GM18520 (cell line): ENCODE measurements at regions not wholly inside any gene's neighbourhood (a gene's known extent, or its start where the extent isn't known, plus 50 kb on each side); places are given as distances from the start of the nearest gene placed in this dataset.
"Not testable (repeated sequence)": the region's sequence is repeated elsewhere in the genome, so short reads cannot be mapped to it uniquely, and the experiment has no call there.

Experiments
- ATAC-seq: cut with Tn5 transposase; IDR thresholded peaks from one replicate; pipeline ENCODE4 v1.9.1; 2021; ENCODE audit not compliant: unreplicated experiment

GRCh38 chr2:142504754-142505153, 372.7 kb upstream of the KYNU start:
- no peak for ATAC-seq

GRCh38 chr2:142502402-142502801, 371.6 kb upstream of the LRP1B start:
- no peak for ATAC-seq

- ATAC-seq: no peak
Measured at GRCh38 chr2:142495141-142495540, 364.3 kb upstream of the LRP1B start.

DNA sequence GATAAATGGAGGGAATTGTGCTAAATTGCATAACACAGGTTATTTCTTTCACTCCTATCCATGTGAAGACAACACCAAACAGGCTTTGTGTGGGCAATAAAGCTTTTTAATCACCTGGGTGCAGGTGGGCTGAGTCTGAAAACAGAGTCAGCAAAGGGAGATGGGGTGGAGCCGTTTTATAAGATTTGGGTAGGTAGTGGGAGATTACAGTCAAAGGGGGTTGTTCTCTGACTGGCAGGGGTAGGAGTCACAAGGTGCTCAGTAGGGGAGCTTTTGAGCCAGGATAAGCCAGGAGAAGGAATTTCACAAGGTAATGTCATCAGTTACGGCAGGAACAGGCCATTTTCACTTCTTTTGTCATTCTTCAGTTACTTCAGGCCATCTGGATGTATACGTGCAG, 358.8 kb upstream of the LRP1B start:
- ATAC-seq: not testable (repeated sequence)

DNA sequence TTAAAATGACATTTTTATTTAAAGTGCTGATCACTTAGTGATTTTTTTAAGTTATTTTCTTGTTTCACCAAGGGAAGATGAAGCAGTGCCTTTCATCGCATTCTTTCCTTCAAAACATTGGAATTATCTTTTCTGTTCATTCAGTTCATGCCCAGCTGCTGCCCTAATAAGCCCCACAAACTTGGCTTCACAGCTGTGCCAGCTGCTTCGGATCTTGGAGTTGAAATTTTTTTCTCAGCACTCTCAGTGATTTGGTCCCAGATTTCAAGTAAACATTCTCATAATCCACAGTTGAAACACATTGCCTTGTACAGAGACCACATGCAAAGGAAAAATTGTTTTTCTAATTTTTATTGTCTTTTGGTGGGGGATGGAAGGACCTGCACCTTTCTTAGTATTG, 353.3 kb upstream of the LRP1B start:
- no peak for ATAC-seq

GRCh38 chr2:142483653-142484052, 352.8 kb upstream of the LRP1B start:
- no peak for ATAC-seq

GRCh38 chr2:142478206-142478605, 347.4 kb upstream of the LRP1B start:
- no peak for ATAC-seq

GRCh38 chr2:142472382-142472781, 341.6 kb upstream of the LRP1B start:
- ATAC-seq: no peak

DNA sequence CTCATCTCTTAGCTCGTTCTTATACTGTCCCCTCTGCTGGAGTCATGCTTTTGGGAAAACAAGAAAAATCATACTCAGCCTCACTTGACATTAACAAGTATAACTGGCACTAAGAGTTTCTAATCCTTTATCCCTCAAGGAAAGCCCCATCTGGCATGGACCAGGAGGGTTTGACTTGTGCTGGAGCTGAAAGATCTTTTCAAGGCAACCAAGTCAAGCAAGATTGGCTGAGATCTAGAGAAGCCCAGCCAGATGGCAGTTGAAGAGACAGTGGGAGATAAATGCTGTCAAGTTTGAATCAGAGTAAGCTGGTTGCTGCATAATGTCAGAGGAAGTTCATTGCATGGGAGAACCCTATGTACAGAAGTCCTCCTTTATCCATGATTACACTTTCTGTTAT, 336.5 kb upstream of the LRP1B start:
- no peak for ATAC-seq

- ATAC-seq: no peak
Measured at GRCh38 chr2:142463047-142463446, 332.2 kb upstream of the LRP1B start.

GRCh38 chr2:142462306-142462705, 331.5 kb upstream of the LRP1B start:
- no peak for ATAC-seq

DNA sequence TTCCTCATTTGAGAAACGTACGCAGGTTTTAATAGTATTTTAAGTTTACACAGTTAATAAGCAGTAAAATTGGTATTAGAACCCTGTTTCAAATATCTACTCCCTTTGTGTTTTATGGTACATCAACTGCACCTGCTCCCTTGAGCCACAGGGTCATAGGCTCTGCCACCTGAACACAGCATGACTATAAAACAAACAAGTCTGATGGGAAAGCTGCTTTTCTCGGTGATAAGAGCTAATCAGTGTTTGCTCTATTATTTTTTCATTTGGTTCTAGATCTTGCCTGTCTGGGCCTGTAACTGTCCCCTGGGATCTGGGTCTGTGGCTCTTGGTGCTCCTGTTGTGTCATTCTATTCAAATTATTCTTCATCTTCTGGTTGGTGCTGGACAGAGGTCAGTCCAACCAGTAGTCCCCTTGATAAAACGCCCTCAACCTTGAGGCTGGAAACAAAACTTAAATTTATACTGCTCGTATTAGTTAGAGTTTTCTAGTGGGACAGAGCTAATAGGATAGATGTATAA, 314.8 kb upstream of the LRP1B start:
- ATAC-seq: no peak

GRCh38 chr2:142445023-142445422, 314.2 kb upstream of the LRP1B start:
- ATAC-seq: no peak

GRCh38 chr2:142435847-142436246, 305.0 kb upstream of the LRP1B start:
- ATAC-seq: no peak

- no peak for ATAC-seq
Measured at GRCh38 chr2:142426064-142426463, 295.2 kb upstream of the LRP1B start.

DNA sequence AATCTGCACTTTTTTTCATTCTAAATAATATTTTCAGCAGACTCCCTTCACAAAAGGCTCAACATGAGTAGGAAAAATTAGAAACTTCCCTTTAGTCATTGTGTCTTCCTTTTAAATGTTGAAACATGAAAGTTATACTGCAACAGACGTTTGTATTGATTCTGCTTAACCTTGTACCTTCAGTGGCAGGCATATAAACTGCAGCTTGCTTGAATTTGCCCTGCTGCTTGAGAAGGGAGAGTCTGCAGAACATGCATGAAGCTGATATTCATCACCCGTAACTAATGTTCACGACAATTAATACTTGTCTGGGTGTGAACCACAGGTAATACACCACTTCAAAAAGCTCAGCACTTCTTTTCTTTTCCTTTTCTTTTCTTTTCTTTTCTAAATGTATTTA, 294.7 kb upstream of the LRP1B start:
- no peak for ATAC-seq

DNA sequence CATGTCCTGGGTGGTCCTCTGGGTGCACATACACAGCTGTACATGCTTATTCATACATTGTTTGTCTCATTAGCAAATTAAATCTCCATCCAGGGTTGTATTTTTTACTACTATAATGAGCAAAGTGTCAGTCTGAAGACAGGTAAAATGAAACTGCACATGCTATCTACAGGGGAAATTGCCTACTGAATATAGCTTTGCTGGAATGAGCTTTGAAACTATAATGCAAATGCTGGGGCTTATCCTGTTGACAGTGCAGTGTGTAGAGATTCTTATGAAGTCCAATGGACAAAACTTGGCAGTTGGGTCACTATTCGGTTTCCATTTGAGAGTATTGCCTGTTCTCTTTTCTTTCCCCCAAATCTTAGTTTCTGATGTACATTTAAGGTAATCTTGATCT, 292.8 kb upstream of the LRP1B start:
- no peak for ATAC-seq

DNA sequence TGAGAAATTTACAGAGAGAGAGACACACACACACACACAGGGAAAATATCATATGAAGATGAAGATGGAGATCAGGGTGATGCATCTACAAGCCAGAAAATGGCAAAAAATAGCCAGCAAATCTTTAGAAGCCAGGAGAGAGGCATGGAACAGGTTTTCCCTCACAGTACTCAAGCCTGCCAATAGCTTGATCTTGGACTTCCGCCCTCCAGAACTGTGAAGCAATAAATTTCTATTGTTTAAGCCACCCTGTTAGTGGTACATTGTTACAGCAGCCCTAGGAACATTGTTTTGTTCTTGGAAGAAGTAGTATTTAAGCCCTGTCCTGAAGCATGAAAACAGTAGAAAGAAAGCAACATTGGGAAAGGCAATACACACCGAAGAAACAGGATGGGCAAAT, 292.0 kb upstream of the LRP1B start:
- no peak for ATAC-seq

- ATAC-seq: no peak
Measured at GRCh38 chr2:142422041-142422440, 291.2 kb upstream of the LRP1B start.

- not testable (repeated sequence) for ATAC-seq
Measured at GRCh38 chr2:142418699-142419098, 287.9 kb upstream of the LRP1B start.

DNA sequence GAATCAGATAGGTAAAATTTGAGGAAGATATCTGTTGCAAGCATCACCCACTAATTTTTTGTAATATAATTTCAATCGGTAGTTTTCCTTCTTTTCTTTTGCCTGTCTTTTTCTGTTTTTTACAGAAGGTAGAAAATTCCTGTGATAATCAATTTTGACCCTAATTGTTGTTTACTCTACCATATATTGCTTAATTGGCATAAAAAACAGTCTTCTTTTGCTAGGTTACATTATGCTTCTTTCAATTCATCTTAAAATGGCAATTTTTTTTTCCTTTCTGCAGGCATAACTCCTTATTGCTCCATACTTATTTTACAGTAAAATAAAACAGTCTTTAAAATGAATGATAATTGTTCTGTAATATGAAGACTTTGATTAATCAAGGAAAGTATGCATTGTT, 286.2 kb upstream of the LRP1B start:
- no peak for ATAC-seq

DNA sequence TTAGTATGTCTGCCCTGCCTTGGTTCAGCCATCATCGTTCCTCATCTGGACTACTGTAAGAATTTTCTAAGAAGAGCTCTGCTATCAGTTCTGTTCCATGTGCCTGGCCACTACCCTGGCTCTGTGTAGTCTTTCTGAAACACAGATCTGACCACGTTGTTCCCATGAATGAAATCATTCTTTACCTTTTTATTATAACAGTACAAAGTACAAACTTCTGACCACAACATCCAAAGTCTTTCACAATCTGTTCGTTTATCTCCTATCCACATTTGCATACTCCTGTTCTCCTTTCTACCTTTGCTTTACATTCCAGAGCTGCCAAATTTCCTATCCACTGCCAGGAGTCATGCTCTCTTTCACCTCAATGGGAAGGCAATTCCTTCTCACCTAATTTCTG, 284.6 kb upstream of the LRP1B start:
- no peak for ATAC-seq

DNA sequence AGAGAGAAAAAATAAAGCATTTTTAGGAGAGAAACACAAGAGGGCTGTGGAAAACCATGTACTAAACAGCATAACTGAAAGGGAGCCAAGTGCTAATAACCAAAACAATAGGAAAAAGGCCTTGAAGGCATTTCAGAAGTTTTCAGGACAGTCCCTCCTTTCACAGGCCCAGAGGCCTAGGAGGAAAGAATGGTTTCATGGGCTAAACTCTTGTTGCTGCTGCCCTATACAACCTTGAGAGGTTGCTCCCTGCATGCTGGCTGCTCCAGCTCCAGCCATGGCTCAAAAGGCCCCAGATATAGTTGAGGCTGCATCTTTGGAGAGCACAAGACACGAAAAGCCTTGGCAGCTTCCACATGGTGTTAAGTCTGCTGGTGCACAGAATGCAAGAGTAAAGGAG, 267.4 kb upstream of the LRP1B start:
- ATAC-seq: no peak

GRCh38 chr2:142395291-142395690, 264.5 kb upstream of the LRP1B start:
- ATAC-seq: no peak
